Stimulated activated CD8-positive, alpha-beta memory T cell treated with anti-CD3 and anti-CD28 coated beads, Interleukin-4, amount 100 ng/mL, for 48 hours (primary cell): ENCODE measurements at regions not wholly inside any gene's neighbourhood (a gene's known extent, or its start where the extent isn't known, plus 50 kb on each side); places are given as distances from the start of the nearest gene placed in this dataset.

Experiments used
- DNase-seq: peaks from one replicate; pipeline ENCODE4 v3.0.0-alpha.2; 2020

GRCh38 chr4:14064984-14065383 lies 437.5 kb upstream of the BOD1L1 start:
- DNase-seq: no peak

- DNase-seq: no peak
Observed at GRCh38 chr4:14065406-14065805, 437.9 kb upstream of the BOD1L1 start.

GRCh38 chr4:14066979-14067378 lies 439.5 kb upstream of the BOD1L1 start:
- no peak for DNase-seq

- DNase-seq: no peak
Observed at GRCh38 chr4:14069886-14070285, 442.4 kb upstream of the BOD1L1 start.

GRCh38 chr4:14070289-14070880 lies 442.9 kb upstream of the BOD1L1 start:
- DNase-seq: no peak

GRCh38 chr4:14072506-14072905 lies 445.0 kb upstream of the BOD1L1 start:
- no peak for DNase-seq

GRCh38 chr4:14076776-14077175 lies 449.3 kb upstream of the BOD1L1 start:
- no peak for DNase-seq

- no peak for DNase-seq
Observed at GRCh38 chr4:14078326-14078725, 450.8 kb upstream of the BOD1L1 start.

GRCh38 chr4:14079601-14080000 lies 452.1 kb upstream of the BOD1L1 start:
- DNase-seq: no peak

GRCh38 chr4:14083150-14083549 lies 455.6 kb upstream of the BOD1L1 start:
- DNase-seq: no peak

- no peak for DNase-seq
Observed at GRCh38 chr4:14084598-14084997, 457.1 kb upstream of the BOD1L1 start.

- DNase-seq: no peak
Observed at GRCh38 chr4:14087459-14087858, 459.9 kb upstream of the BOD1L1 start.

GRCh38 chr4:14087921-14088320 lies 460.4 kb upstream of the BOD1L1 start:
- DNase-seq: no peak

- DNase-seq: no peak
Observed at GRCh38 chr4:14091531-14091930, 464.0 kb upstream of the BOD1L1 start.

GRCh38 chr4:14091966-14092365 lies 464.4 kb upstream of the BOD1L1 start:
- DNase-seq: no peak

GRCh38 chr4:14092741-14093140 lies 465.2 kb upstream of the BOD1L1 start:
- DNase-seq: no peak

GRCh38 chr4:14095831-14096230 lies 468.3 kb upstream of the BOD1L1 start:
- no peak for DNase-seq

- no peak for DNase-seq
Observed at GRCh38 chr4:14096396-14096965, 469.0 kb upstream of the BOD1L1 start.

- DNase-seq: no peak
Observed at GRCh38 chr4:14100349-14100748, 472.8 kb upstream of the BOD1L1 start.

- DNase-seq: no peak
Observed at GRCh38 chr4:14110407-14110806, 482.9 kb upstream of the BOD1L1 start.

- DNase-seq: no peak
Observed at GRCh38 chr4:14111730-14112181, 484.2 kb upstream of the BOD1L1 start.

- DNase-seq: no peak
Observed at GRCh38 chr4:14115106-14115505, 487.6 kb upstream of the BOD1L1 start.

GRCh38 chr4:14117575-14118238 lies 490.2 kb upstream of the BOD1L1 start:
- DNase-seq: no peak

- DNase-seq: no peak
Observed at GRCh38 chr4:14124816-14125215, 497.3 kb upstream of the BOD1L1 start.
